Fibroblast of the aortic adventitia (primary cell): ENCODE measurements at regions not wholly inside any gene's neighbourhood (a gene's known extent, or its start where the extent isn't known, plus 50 kb on each side); places are given as distances from the start of the nearest gene placed in this dataset.
"Not testable (repeated sequence)": the region's sequence is repeated elsewhere in the genome, so short reads cannot be mapped to it uniquely, and the experiment has no call there.

Source experiments
- DNase-seq: peaks from one replicate; pipeline ENCODE4 v3.0.0-alpha.2; 2010; ENCODE audit warnings: low read depth
- H3K4me3 ChIP-seq: 2 replicates; pipeline ENCODE4 v1.5.1; 2011; ENCODE audit warnings: low read depth, mild to moderate bottlenecking, control low read depth, low read length, moderate library complexity
- TF ChIP-seq, protein P1 (sequence below): IDR thresholded peaks from 2 replicates; pipeline ENCODE4 v1.5.1; 2011; ENCODE audit warnings: mild to moderate bottlenecking, low read length, control low read depth, inconsistent platforms; ENCODE audit not compliant: insufficient read depth

- DNase-seq, result no peak
- no peak overlapping the region for H3K4me3 ChIP-seq
- TF ChIP-seq, protein P1, sequence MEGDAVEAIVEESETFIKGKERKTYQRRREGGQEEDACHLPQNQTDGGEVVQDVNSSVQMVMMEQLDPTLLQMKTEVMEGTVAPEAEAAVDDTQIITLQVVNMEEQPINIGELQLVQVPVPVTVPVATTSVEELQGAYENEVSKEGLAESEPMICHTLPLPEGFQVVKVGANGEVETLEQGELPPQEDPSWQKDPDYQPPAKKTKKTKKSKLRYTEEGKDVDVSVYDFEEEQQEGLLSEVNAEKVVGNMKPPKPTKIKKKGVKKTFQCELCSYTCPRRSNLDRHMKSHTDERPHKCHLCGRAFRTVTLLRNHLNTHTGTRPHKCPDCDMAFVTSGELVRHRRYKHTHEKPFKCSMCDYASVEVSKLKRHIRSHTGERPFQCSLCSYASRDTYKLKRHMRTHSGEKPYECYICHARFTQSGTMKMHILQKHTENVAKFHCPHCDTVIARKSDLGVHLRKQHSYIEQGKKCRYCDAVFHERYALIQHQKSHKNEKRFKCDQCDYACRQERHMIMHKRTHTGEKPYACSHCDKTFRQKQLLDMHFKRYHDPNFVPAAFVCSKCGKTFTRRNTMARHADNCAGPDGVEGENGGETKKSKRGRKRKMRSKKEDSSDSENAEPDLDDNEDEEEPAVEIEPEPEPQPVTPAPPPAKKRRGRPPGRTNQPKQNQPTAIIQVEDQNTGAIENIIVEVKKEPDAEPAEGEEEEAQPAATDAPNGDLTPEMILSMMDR, result no peak
Measured at GRCh38 chr7:66460921-66461361, 167.7 kb upstream of the KCTD7 start.

DNA sequence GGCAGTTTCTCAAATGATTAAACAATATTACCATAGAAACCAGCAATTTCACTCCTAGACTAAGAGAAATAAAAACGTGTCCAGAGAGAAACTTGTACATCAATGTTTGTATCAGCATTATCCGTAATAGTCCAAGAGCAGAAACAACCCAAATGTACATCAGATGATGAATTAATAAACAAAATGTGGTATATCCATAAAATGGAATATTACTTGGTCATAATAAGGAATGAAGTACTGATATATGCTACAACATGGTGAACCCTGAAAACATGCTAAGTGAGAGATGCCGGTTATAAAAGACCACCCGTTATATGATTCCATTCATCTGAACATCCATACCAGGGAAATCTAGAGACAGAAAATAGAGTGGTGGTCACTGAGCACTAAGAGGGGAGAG, 167.3 kb upstream of the KCTD7 start:
- not testable (repeated sequence) for DNase-seq, H3K4me3 ChIP-seq

GRCh38 chr7:66462831-66463230, 165.8 kb upstream of the KCTD7 start:
- not testable (repeated sequence) for DNase-seq

GRCh38 chr7:66464059-66464458, 164.6 kb upstream of the KCTD7 start:
- no peak for DNase-seq
- TF ChIP-seq, protein P1, result no peak
- no peak overlapping the region for H3K4me3 ChIP-seq

More at GRCh38 chr7:66462831-66463230, 165.8 kb upstream of the KCTD7 start:
- not testable (repeated sequence) for H3K4me3 ChIP-seq

- TF ChIP-seq, protein P1, result no peak
- no peak overlapping the region for H3K4me3 ChIP-seq
- no peak for DNase-seq
Measured at GRCh38 chr7:66466081-66466600, 162.5 kb upstream of the KCTD7 start.

GRCh38 chr7:66467887-66468286, 160.8 kb upstream of the KCTD7 start:
- DNase-seq, result no peak
- no peak overlapping the region for H3K4me3 ChIP-seq
- TF ChIP-seq, protein P1, result no peak

- DNase-seq, H3K4me3 ChIP-seq: not testable (repeated sequence)
Measured at GRCh38 chr7:66473064-66473463, 155.6 kb upstream of the KCTD7 start.

GRCh38 chr7:66474441-66474840, 154.2 kb upstream of the KCTD7 start:
- no peak for DNase-seq
- no peak overlapping the region for H3K4me3 ChIP-seq
- TF ChIP-seq, protein P1, result no peak

DNA sequence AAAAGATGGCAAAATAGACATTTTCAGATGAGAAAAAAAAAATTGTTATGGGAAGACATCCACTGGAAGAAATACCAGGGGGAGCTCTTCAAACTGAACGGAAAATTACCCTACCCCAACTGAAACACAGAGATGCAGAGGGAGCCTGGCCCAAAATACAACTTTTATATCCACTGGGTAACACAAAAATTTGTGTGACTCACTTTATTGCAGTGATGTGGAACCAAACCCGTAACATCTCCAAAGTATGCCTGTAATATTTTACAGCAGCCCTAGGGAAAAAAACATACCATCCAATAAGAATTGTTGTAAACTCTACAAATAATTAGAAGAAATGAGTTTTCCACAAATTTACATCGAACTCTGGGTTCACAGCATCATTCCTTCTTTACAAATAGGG, 152.6 kb upstream of the KCTD7 start:
- not testable (repeated sequence) for H3K4me3 ChIP-seq, DNase-seq

DNA sequence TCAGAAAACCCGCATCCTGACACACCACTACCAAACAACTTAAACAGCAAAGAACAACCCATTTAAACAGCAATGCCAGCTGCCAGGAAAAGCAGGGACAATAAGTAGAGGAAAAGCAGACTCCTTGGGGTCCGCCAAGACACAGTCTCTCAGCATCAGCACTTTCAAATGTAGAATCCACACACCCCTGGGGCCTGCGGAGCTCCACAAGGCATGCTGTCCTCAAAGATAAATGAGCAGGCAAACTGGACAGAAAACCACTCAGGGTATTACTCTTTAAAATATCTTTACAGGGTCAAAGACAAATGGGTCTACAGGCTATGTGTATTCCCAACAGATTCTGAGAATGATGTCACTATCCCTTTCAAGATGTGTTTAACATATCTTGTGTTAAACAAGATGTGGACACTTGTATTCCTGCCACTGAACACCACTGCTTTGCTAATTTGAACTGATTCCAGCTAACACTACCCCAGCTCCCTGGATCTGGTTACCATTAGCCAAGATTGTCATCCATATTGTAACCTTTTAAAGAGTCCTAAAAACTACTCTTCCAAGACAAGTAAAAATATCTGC, 150.8 kb upstream of the KCTD7 start:
- not testable (repeated sequence) for H3K4me3 ChIP-seq, DNase-seq

DNA sequence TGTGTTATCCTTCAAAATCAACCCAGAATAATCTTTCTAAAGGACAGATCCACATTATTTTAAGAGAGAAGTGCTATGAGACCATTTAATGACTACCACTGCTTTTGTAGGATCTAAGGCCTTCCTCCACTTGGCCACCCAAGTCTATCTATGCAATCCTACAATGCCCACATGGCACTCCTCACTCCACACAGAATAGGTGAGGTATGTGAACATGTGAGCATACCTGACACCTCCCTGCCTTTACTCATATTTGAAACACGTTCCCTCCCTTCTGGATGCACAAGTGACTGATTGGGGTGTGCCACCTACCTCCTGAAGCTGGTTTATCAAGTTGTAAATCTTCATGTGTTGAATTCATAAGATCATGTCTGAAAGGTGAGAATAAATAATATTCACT, 147.5 kb upstream of the KCTD7 start:
- not testable (repeated sequence) for DNase-seq, H3K4me3 ChIP-seq

DNA sequence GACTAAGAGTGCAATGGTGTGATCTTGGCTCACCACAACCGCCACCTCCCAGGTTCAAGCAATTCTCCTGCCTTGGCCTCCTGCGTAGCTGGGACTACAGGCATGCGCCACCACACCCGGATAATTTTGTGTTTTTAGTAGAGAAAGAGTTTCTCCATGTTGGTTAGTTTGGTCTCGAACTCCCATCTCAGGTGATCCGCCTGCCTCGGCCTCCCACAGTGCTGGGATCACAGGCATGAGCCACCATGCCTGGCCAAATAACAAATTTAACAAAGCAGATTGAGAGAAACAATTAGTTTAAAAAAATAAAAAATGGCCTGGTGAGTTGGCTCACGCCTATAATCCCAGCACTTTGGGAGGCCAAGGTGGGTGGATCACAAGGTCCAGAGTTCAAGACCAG, 139.6 kb upstream of the KCTD7 start:
- not testable (repeated sequence) for DNase-seq, H3K4me3 ChIP-seq

DNA sequence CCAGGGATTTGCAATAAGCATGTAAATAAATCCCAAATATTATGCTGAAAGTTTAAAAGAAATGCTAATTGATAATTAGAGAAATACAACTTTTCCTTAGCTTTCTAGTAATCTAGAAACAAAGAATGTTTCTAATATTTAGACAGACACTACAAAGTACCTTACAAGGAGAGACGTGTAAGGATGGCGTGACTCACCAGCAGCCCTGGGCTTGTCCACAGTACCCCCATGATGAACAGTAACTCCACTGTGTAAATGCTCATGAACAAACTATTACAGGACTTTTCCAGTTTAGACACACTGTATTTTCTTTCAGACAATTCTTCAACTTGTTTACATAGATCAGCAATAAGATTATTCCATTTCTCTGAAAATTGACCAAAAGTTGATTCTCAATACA, 138.9 kb upstream of the KCTD7 start:
- not testable (repeated sequence) for H3K4me3 ChIP-seq, DNase-seq
